IMR-90 (cell line): ENCODE measurements at regions not wholly inside any gene's neighbourhood (a gene's known extent, or its start where the extent isn't known, plus 50 kb on each side); places are given as distances from the start of the nearest gene placed in this dataset.

Experiments
- ATAC-seq: fragments of 200-7000 bp; cut with Tn5 transposase; 2 replicates; pipeline ENCODE4 v1.9.1; 2020; ENCODE audit warnings: low read depth, mild to moderate bottlenecking, moderate library complexity
- BruUV-seq: library from RNA; stranded (reverse); fragments of 400-500 nt; replicated peaks from 2 replicates; lab custom pipeline; 2021; lab: Mats Ljungman, UMichigan
- CTCF ChIA-PET: fragments of 300-600 bp; formaldehyde crosslinking; extraction: SDS; loops from one replicate; lab custom pipeline; 2021; ENCODE audit warnings: antibody characterized with exemption; lab: Yijun Ruan, JAX
- POLR2A ChIA-PET: fragments of 300-600 bp; sonication (Branson Sonifier 250); formaldehyde crosslinking; loops from one replicate; lab custom pipeline; 2022; ENCODE audit warnings: antibody characterized with exemption; ENCODE audit not compliant: unreplicated experiment; lab: Charles Lee
- DNase-seq: peaks from one replicate; pipeline ENCODE4 v3.0.0; 2013
- H2AFZ ChIP-seq: replicated peaks from 2 replicates; pipeline ENCODE3; 2013; ENCODE audit warnings: low read length, mild to moderate bottlenecking; ENCODE audit not compliant: poor library complexity
- H2AK5ac ChIP-seq: 2 replicates; pipeline ENCODE4 v1.6.1; 2013; ENCODE audit warnings: low read depth, low read length, inconsistent platforms
- H2AK9ac ChIP-seq: replicated peaks from 2 replicates; pipeline ENCODE3; 2013; ENCODE audit warnings: mild to moderate bottlenecking, low read depth, low read length, moderate library complexity; ENCODE audit not compliant: poor library complexity
- H2BK120ac ChIP-seq: 2 replicates; pipeline ENCODE4 v1.6.1; 2013; ENCODE audit warnings: low read depth, low read length, inconsistent platforms
- H2BK15ac ChIP-seq: 3 replicates; pipeline ENCODE4 v1.6.1; 2013; ENCODE audit warnings: low read depth, low read length, inconsistent platforms
- H2BK20ac ChIP-seq: 2 replicates; pipeline ENCODE4 v1.6.1; 2013; ENCODE audit warnings: low read depth, mild to moderate bottlenecking, inconsistent platforms, low read length, moderate library complexity
- H2BK5ac ChIP-seq: 2 replicates; pipeline ENCODE4 v1.6.1; 2013; ENCODE audit warnings: mild to moderate bottlenecking, low read depth, low read length, inconsistent platforms; ENCODE audit not compliant: poor library complexity, severe bottlenecking
- H3K14ac ChIP-seq: replicated peaks from 2 replicates; pipeline ENCODE4 v1.6.1; 2013; ENCODE audit warnings: low read depth, low read length, inconsistent platforms
- H3K18ac ChIP-seq: 2 replicates; pipeline ENCODE4 v1.6.1; 2013; ENCODE audit warnings: low read depth, low read length, control low read depth
- H3K23ac ChIP-seq: 2 replicates; pipeline ENCODE4 v1.6.1; 2013; ENCODE audit warnings: low read depth, low read length, inconsistent platforms
- H3K27ac ChIP-seq: 2 replicates; pipeline ENCODE4 v1.5.1; 2013; ENCODE audit warnings: mild to moderate bottlenecking, control low read depth, low read length; ENCODE audit not compliant: insufficient read depth
- H3K27me3 ChIP-seq: 2 replicates; pipeline ENCODE4 v1.6.1; 2013; ENCODE audit warnings: low read length; ENCODE audit not compliant: control insufficient read depth, insufficient read depth
- H3K36me3 ChIP-seq: 2 replicates; pipeline ENCODE4 v1.6.1; 2013; ENCODE audit warnings: low read length, mixed read lengths; ENCODE audit not compliant: control insufficient read depth, insufficient read depth
- H3K4ac ChIP-seq: 2 replicates; pipeline ENCODE4 v1.6.1; 2013; ENCODE audit warnings: low read depth, low read length, inconsistent platforms
- H3K4me1 ChIP-seq: 2 replicates; pipeline ENCODE4 v1.6.1; 2013; ENCODE audit warnings: low read length, mixed read lengths; ENCODE audit not compliant: control insufficient read depth, insufficient read depth
- H3K4me2 ChIP-seq: 2 replicates; pipeline ENCODE4 v1.6.1; 2013; ENCODE audit warnings: low read depth, mild to moderate bottlenecking, control low read depth, low read length, moderate library complexity
- H3K4me3 ChIP-seq: 2 replicates; pipeline ENCODE4 v1.5.1; 2013; ENCODE audit warnings: low read depth, mild to moderate bottlenecking, control low read depth, low read length, moderate library complexity; ENCODE audit not compliant: insufficient read depth
- H3K56ac ChIP-seq: 2 replicates; pipeline ENCODE4 v1.6.1; 2013; ENCODE audit warnings: low read length, inconsistent platforms; ENCODE audit not compliant: insufficient read depth; ENCODE audit errors: extremely low read depth
- H3K79me1 ChIP-seq, 2 experiments: 2 replicates each; pipeline ENCODE4 v1.6.1; 2013; ENCODE audit warnings: low read length in 2 of 2, inconsistent platforms in 1 of 2, low read depth in 1 of 2
- H3K9ac ChIP-seq: 2 replicates; pipeline ENCODE4 v1.6.1; 2013; ENCODE audit warnings: low read depth, low read length, control low read depth
- H3K9me1 ChIP-seq: 2 replicates; pipeline ENCODE4 v1.6.1; 2013; ENCODE audit warnings: low read length, inconsistent platforms; ENCODE audit not compliant: insufficient read depth
- H3K9me3 ChIP-seq: 2 replicates; pipeline ENCODE4 v1.6.1; 2013; ENCODE audit warnings: low read length; ENCODE audit not compliant: control insufficient read depth, insufficient read depth
- H4K20me1 ChIP-seq: 2 replicates; pipeline ENCODE4 v1.6.1; 2013; ENCODE audit warnings: low read length, inconsistent platforms; ENCODE audit not compliant: insufficient read depth
- H4K5ac ChIP-seq: 2 replicates; pipeline ENCODE4 v1.6.1; 2013; ENCODE audit warnings: mild to moderate bottlenecking, low read depth, low read length, control low read depth
- H4K8ac ChIP-seq, 2 experiments: 2 replicates each; pipeline ENCODE4 v1.6.1; 2013; ENCODE audit warnings: low read depth in 2 of 2, low read length in 2 of 2, control low read depth in 1 of 2, inconsistent platforms in 1 of 2
- H4K91ac ChIP-seq: 2 replicates; pipeline ENCODE4 v1.6.1; 2013; ENCODE audit warnings: low read depth, low read length, inconsistent platforms; ENCODE audit not compliant: insufficient read depth
- CEBPB ChIP-seq: IDR thresholded peaks from 2 replicates; pipeline ENCODE4 v1.6.1; 2012; ENCODE audit warnings: low read depth, low read length, improper control_type of control experiment
- CHD1 ChIP-seq: IDR thresholded peaks from 2 replicates; pipeline ENCODE4 v1.6.1; 2012; ENCODE audit warnings: low read depth, low read length, improper control_type of control experiment
- FOS ChIP-seq: fragments of 150-350 bp; IDR thresholded peaks from 2 replicates; pipeline ENCODE4 v1.6.1; 2016; ENCODE audit warnings: low read depth, low read length
- MAFK ChIP-seq: IDR thresholded peaks from 2 replicates; pipeline ENCODE4 v1.6.1; 2012; ENCODE audit warnings: low read depth, low read length, improper control_type of control experiment
- MAZ ChIP-seq: IDR thresholded peaks from 2 replicates; pipeline ENCODE4 v1.6.1; 2012; ENCODE audit warnings: low read depth, mild to moderate bottlenecking, low read length, improper control_type of control experiment, moderate library complexity, borderline replicate concordance
- MXI1 ChIP-seq: IDR thresholded peaks from 2 replicates; pipeline ENCODE4 v1.6.1; 2012; ENCODE audit warnings: low read depth, mild to moderate bottlenecking, low read length, moderate library complexity, borderline replicate concordance
- NFE2L2 ChIP-seq: fragments of 150-350 bp; IDR thresholded peaks from 2 replicates; pipeline ENCODE4 v1.6.1; 2016; ENCODE audit warnings: low read depth, mild to moderate bottlenecking, low read length
- POLR2A ChIP-seq: IDR thresholded peaks from 2 replicates; pipeline ENCODE4 v1.6.1; 2012; ENCODE audit warnings: mild to moderate bottlenecking, low read depth, low read length
- RAD21 ChIP-seq: IDR thresholded peaks from 2 replicates; pipeline ENCODE4 v1.6.1; 2012; ENCODE audit warnings: low read length, improper control_type of control experiment
- RCOR1 ChIP-seq: IDR thresholded peaks from 2 replicates; pipeline ENCODE4 v1.6.1; 2012; ENCODE audit warnings: mild to moderate bottlenecking, low read length, improper control_type of control experiment; ENCODE audit not compliant: insufficient replicate concordance
- RFX5 ChIP-seq: IDR thresholded peaks from 2 replicates; pipeline ENCODE4 v1.8.0; 2012; ENCODE audit warnings: low read depth, mild to moderate bottlenecking, low read length, moderate library complexity
- SMC3 ChIP-seq: fragments of 150-350 bp; IDR thresholded peaks from 2 replicates; pipeline ENCODE4 v1.6.1; 2016; ENCODE audit warnings: low read depth, mild to moderate bottlenecking, antibody characterized with exemption, low read length, moderate library complexity
- dilution Hi-C: fragments of 300-500 bp; cut with HindIII; formaldehyde crosslinking; loops from one replicate; pipeline ENCODE4 v1.14.3; 2018; ENCODE audit warnings: low sequenced_read_pairs; ENCODE audit not compliant: unreplicated experiment
- in situ Hi-C: fragments of 300-500 bp; cut with MboI; formaldehyde crosslinking; loops from 3 replicates; pipeline ENCODE4 v1.14.3; 2019; ENCODE audit warnings: low sequenced_read_pairs, inconsistent platforms, mixed read lengths
- intact Hi-C: fragments of 100-400 bp; cut with micrococcal nuclease; formaldehyde crosslinking; loops from 2 replicates; pipeline ENCODE4 v1.10.0; 2022
- TF ChIP-seq, protein P1 (sequence below): fragments of 150-350 bp; IDR thresholded peaks from 2 replicates; pipeline ENCODE4 v1.6.1; 2017; ENCODE audit warnings: mild to moderate bottlenecking, antibody characterized with exemption, low read length, low read depth
- TF ChIP-seq, protein P2 (sequence below): fragments of 150-350 bp; IDR thresholded peaks from 2 replicates; pipeline ENCODE4 v1.6.1; 2016; ENCODE audit warnings: low read depth, mild to moderate bottlenecking, low read length, moderate library complexity, borderline replicate concordance
- TF ChIP-seq, protein P3 (sequence below): conservative IDR thresholded peaks from 2 replicates; pipeline ENCODE4 v1.5.1; 2012; ENCODE audit warnings: mild to moderate bottlenecking, low read depth, low read length, improper control_type of control experiment

DNA sequence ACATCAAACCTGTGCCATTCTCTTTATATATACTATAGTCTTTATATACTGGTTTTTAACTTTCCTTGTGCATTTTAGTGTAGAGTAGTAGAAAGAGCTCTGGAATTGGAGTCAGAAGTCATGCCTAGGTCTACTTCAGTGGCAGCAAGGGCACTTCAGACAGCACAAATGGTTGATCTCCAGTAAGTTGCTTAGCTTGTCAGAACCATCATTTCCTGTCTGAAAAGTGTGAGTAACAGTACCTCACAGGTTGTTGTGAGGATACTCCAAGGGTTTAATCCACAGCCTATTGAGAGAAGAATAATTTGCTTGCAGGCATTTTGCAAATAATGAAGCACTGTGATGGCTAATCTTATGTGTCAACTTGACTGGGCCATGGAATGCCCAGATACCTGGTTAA, 95.8 kb upstream of the NR4A3 start:
- Histone ChIP-seq H3K9me1 (no peaks in the 10 kb centered on the region), H2BK5ac (no peak overlapping the region), H3K9ac (no peak overlapping the region), H3K36me3 (no peaks in the 10 kb centered on the region), H2BK120ac (no peak overlapping the region), H3K18ac (no peak overlapping the region), H2BK20ac (no peak overlapping the region), H3K27me3 (peaks cover 6% of the 10 kb centered on the region; the same call in 1 of the 2 replicates), H3K4me2 (no peak overlapping the region), H3K4me1 (no peaks in the 10 kb centered on the region), H2AK5ac (no peak overlapping the region), H4K20me1 (no peaks in the 10 kb centered on the region), H4K91ac (no peak overlapping the region), H4K5ac (no peak overlapping the region), H3K23ac (no peak overlapping the region), H3K4ac (no peak overlapping the region), H2AFZ (no peak overlapping the region), H3K9me3 (no peaks in the 10 kb centered on the region), H3K27ac (no peak overlapping the region), H2BK15ac (no peak overlapping the region), H4K8ac (no peak overlapping the region), H3K4me3 (no peak overlapping the region), H3K79me1 (no peaks in the 10 kb centered on the region), H3K14ac (no peak overlapping the region), H2AK9ac (no peak overlapping the region), H3K56ac (no peak overlapping the region)
- dilution Hi-C loops (no loop called here), in situ Hi-C loops (no loop called here), intact Hi-C loops (no loop called here)
- ChIA-PET POLR2A (no interaction called here), CTCF (no interaction called here)
- ATAC-seq (no peak), DNase-seq (no peak)
- no peak for TF ChIP-seq POLR2A
- no peak for TF ChIP-seq MAFK
- TF ChIP-seq RAD21, result no peak
- TF ChIP-seq SMC3, result no peak
- no peak for TF ChIP-seq CHD1
- TF ChIP-seq, protein P1, sequence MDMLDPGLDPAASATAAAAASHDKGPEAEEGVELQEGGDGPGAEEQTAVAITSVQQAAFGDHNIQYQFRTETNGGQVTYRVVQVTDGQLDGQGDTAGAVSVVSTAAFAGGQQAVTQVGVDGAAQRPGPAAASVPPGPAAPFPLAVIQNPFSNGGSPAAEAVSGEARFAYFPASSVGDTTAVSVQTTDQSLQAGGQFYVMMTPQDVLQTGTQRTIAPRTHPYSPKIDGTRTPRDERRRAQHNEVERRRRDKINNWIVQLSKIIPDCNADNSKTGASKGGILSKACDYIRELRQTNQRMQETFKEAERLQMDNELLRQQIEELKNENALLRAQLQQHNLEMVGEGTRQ, result no peak
- TF ChIP-seq RFX5, result no peak
- TF ChIP-seq NFE2L2, result no peak
- TF ChIP-seq RCOR1, result no peak
- no peak for TF ChIP-seq MXI1
- TF ChIP-seq, protein P2, sequence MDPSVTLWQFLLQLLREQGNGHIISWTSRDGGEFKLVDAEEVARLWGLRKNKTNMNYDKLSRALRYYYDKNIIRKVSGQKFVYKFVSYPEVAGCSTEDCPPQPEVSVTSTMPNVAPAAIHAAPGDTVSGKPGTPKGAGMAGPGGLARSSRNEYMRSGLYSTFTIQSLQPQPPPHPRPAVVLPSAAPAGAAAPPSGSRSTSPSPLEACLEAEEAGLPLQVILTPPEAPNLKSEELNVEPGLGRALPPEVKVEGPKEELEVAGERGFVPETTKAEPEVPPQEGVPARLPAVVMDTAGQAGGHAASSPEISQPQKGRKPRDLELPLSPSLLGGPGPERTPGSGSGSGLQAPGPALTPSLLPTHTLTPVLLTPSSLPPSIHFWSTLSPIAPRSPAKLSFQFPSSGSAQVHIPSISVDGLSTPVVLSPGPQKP, result no peak
- TF ChIP-seq MAZ, result no peak
- TF ChIP-seq, protein P3, sequence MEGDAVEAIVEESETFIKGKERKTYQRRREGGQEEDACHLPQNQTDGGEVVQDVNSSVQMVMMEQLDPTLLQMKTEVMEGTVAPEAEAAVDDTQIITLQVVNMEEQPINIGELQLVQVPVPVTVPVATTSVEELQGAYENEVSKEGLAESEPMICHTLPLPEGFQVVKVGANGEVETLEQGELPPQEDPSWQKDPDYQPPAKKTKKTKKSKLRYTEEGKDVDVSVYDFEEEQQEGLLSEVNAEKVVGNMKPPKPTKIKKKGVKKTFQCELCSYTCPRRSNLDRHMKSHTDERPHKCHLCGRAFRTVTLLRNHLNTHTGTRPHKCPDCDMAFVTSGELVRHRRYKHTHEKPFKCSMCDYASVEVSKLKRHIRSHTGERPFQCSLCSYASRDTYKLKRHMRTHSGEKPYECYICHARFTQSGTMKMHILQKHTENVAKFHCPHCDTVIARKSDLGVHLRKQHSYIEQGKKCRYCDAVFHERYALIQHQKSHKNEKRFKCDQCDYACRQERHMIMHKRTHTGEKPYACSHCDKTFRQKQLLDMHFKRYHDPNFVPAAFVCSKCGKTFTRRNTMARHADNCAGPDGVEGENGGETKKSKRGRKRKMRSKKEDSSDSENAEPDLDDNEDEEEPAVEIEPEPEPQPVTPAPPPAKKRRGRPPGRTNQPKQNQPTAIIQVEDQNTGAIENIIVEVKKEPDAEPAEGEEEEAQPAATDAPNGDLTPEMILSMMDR, result no peak
- TF ChIP-seq FOS, result no peak
- TF ChIP-seq CEBPB, result no peak
- BruUV-seq, result no TSS peak
